ENCODE measurements at regions not wholly inside any gene's neighbourhood (a gene's known extent, or its start where the extent isn't known, plus 50 kb on each side); places are given as distances from the start of the nearest gene placed in this dataset.

DNA sequence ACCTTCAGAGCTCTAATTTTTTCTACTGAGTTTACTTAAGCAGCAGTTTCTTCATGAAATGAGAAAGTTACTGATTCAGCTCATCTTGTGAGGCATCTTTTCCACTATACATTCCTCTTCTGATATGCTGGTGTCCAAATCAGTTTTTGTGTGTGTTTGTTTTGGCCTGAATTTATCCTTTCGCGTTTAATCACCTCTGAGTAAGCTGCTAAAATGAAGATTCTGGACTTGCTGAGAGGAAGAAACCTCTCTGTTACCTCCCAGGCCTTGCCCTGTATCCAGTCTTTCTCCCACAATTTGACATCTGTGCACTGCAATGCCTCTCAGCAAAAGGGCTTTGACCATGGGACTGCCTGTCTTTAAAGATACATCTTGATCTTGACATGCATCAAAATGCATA is 536.2 kb upstream of the NRSN1 start:
- TF ChIP-seq POLR2A (IDR thresholded peaks at IDR 0.05) (no peak), CTCF (IDR thresholded peaks at IDR 0.05) (no peak)
